Prostate gland (tissue), 2 donors: ENCODE measurements at regions not wholly inside any gene's neighbourhood (a gene's known extent, or its start where the extent isn't known, plus 50 kb on each side); places are given as distances from the start of the nearest gene placed in this dataset.
"Not testable (repeated sequence)": the region's sequence is repeated elsewhere in the genome, so short reads cannot be mapped to it uniquely, and the experiment has no call there.

Experiments used
- DNase-seq: peaks from one replicate; pipeline ENCODE4 v3.0.0-alpha.2; 2019; ENCODE audit warnings: low spot score
- H3K27ac ChIP-seq, 2 donors: fragments of 200-600 bp; sonication (generic); 2 replicates each; pipeline ENCODE4 v1.5.1; 2017 to 2019
- H3K27me3 ChIP-seq: fragments of 200-600 bp; sonication (generic); replicated peaks from 2 replicates; pipeline ENCODE4 v1.5.1; 2019; ENCODE audit not compliant: insufficient read depth
- H3K36me3 ChIP-seq, 2 donors: fragments of 200-600 bp; sonication (generic); 1 replicate in 1 of 2; 2 replicates in 1 of 2; pipeline versions ENCODE4 v1.5.1 to v1.8.1; 2017 to 2019
- H3K4me1 ChIP-seq: fragments of 200-600 bp; sonication (generic); replicated peaks from 2 replicates; pipeline ENCODE4 v1.5.1; 2019
- H3K4me3 ChIP-seq, 2 donors: fragments of 200-600 bp; sonication (generic); 2 replicates each; pipeline ENCODE4 v1.5.1; 2017 to 2019
- H3K9me3 ChIP-seq: fragments of 200-600 bp; sonication (generic); 2 replicates; pipeline ENCODE4 v1.5.1; 2017
- POLR2A ChIP-seq: fragments of 450-650 bp; IDR thresholded peaks from one replicate; pipeline ENCODE4 v1.6.1; 2016; ENCODE audit warnings: antibody characterized with exemption, mild to moderate bottlenecking
- POLR2AphosphoS5 ChIP-seq: sonication (generic); formaldehyde crosslinking; IDR thresholded peaks from one replicate; pipeline ENCODE4 v1.6.1; 2017; ENCODE audit warnings: antibody characterized with exemption
- WGBS: methylation state at CpG from one replicate; pipeline ENCODE4 v1.1.5; 2018; 5-methylcytosine and 5-hydroxymethylcytosine counted together
- intact Hi-C: fragments of 100-400 bp; cut with DNase I; formaldehyde crosslinking; loops from one replicate; pipeline ENCODE4 v1.14.2; 2022
- TF ChIP-seq, protein P1 (sequence below), 4 experiments: fragments of 200-600 bp in 2 of 4; fragments of 450-650 bp in 2 of 4; sonication (generic) in 2 of 4; IDR thresholded peaks; 1 replicate in 3 of 4; 2 replicates in 1 of 4; pipeline ENCODE4 v1.5.1; 2016 to 2019; ENCODE audit warnings: antibody characterized with exemption in 4 of 4, mild to moderate bottlenecking in 2 of 4, moderate library complexity in 2 of 4

- intact Hi-C loops, result no loop called here
- no peak for TF ChIP-seq POLR2AphosphoS5
- TF ChIP-seq, protein P1, sequence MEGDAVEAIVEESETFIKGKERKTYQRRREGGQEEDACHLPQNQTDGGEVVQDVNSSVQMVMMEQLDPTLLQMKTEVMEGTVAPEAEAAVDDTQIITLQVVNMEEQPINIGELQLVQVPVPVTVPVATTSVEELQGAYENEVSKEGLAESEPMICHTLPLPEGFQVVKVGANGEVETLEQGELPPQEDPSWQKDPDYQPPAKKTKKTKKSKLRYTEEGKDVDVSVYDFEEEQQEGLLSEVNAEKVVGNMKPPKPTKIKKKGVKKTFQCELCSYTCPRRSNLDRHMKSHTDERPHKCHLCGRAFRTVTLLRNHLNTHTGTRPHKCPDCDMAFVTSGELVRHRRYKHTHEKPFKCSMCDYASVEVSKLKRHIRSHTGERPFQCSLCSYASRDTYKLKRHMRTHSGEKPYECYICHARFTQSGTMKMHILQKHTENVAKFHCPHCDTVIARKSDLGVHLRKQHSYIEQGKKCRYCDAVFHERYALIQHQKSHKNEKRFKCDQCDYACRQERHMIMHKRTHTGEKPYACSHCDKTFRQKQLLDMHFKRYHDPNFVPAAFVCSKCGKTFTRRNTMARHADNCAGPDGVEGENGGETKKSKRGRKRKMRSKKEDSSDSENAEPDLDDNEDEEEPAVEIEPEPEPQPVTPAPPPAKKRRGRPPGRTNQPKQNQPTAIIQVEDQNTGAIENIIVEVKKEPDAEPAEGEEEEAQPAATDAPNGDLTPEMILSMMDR (IDR thresholded peaks at IDR 0.05), result no peak
- TF ChIP-seq POLR2A, result no peak
- no peaks in the 10 kb centered on the region for H3K9me3 ChIP-seq
- H3K4me1 ChIP-seq, result no peaks in the 10 kb centered on the region
- DNase-seq, result no peak
- H3K4me3 ChIP-seq, result no peak overlapping the region
- H3K27me3 ChIP-seq, result no peaks in the 10 kb centered on the region
- 76% methylated on average over 6 of the region's 6 CpGs for WGBS
- no peaks in the 10 kb centered on the region for H3K36me3 ChIP-seq
- no peak overlapping the region for H3K27ac ChIP-seq
These were observed 106.8 kb downstream of the PHETA1 start for GRCh38 chr12:111261911-111262676.

GRCh38 chr12:111260732-111261131 lies 108.2 kb downstream of the PHETA1 start:
- Histone ChIP-seq H3K36me3 (no peaks in the 10 kb centered on the region), H3K4me3 (no peak overlapping the region), H3K9me3 (no peaks in the 10 kb centered on the region), H3K4me1 (no peaks in the 10 kb centered on the region), H3K27me3 (no peaks in the 10 kb centered on the region), H3K27ac (no peak overlapping the region)
- 79% methylated on average over 5 of the region's 5 CpGs for WGBS
- intact Hi-C loops, result no loop called here
- no peak for TF ChIP-seq POLR2A
- TF ChIP-seq, protein P1 (IDR thresholded peaks at IDR 0.05), result no peak
- no peak for TF ChIP-seq POLR2AphosphoS5
- DNase-seq, result no peak

DNA sequence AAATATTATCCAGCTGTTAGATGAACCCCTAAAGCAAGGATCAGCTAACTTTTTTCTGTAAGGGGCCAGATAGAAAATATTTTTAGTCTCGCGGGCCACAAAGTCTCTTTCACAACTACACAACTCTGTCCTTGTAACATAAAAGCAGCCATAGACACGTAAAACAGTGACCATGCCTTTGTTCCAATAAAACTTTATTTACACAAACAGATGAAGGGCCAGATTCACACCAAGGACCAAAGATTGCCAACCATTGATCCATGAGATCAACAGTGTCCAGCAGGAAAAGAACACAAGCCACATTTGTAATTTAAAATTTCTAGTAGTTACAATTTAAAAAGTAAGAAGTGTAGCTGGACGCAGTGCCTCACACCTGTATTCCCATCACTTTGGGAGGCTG lies 109.7 kb downstream of the PHETA1 start:
- DNase-seq, result no peak
- H3K36me3 ChIP-seq, result no peaks in the 10 kb centered on the region
- TF ChIP-seq, protein P1 (IDR thresholded peaks at IDR 0.05), result no peak
- TF ChIP-seq POLR2AphosphoS5 (no peak), POLR2A (no peak)
- H3K27me3 ChIP-seq, result no peaks in the 10 kb centered on the region
- no peaks in the 10 kb centered on the region for H3K4me1 ChIP-seq
- H3K27ac ChIP-seq, result no peak overlapping the region
- no peak overlapping the region for H3K4me3 ChIP-seq
- H3K9me3 ChIP-seq, result no peaks in the 10 kb centered on the region
- intact Hi-C loops, result no loop called here
- WGBS, result 90% methylated on average over 4 of the region's 4 CpGs

DNA sequence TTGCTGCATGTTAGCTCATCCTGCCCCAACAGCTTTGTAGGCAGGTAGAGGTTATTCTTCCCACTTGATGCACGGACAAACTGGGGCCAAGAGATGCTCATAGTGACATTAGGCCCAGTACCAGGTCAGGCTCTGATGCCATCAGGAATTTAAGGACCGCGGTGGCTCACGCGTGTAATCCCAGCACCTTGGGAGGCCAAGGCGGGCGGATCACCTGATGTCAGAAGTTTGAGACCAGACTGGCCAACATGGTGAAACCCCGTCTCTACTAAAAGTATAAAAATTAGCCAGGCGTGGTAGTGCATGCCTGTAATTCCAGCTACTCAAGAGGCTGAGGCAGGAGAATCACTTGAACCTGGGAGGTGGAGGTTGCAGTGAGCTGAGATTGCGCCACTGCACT lies 110.8 kb downstream of the PHETA1 start:
- DNase-seq, H3K4me3 ChIP-seq, H3K36me3 ChIP-seq, H3K9me3 ChIP-seq, H3K4me1 ChIP-seq, H3K27me3 ChIP-seq, H3K27ac ChIP-seq, intact Hi-C loops: not testable (repeated sequence)
- 93% methylated on average over 10 of the region's 10 CpGs for WGBS

DNA sequence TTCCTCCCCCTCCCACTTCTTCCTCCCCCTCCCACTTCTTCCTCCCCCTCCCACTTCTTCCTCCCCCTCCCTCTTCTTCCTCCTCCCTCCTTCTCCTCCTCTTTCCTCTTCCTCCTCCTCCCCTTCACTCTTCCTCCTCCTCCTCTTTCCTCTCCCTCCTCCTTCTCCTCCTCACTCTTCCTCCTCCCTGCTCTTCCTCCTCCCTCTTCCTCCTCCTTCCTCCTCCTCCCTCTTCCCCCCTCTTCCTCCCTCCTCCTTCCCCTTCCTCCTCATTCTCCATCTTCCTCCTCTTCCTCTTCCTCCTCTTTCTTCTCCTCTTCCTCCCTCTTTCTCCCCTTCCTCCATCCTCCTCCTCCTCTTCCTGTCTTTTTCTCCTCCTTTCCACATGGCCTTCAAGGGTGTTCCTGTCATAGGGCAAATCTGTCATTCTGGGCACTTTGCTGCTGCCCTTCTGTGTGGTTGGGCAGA lies 111.4 kb downstream of the PHETA1 start:
- Histone ChIP-seq H3K9me3 (no peaks in the 10 kb centered on the region), H3K27me3 (no peaks in the 10 kb centered on the region), H3K4me3 (no peak overlapping the region), H3K27ac (no peak overlapping the region), H3K36me3 (no peaks in the 10 kb centered on the region), H3K4me1 (no peaks in the 10 kb centered on the region)
- intact Hi-C loops, result no loop called here
- DNase-seq, result no peak
- TF ChIP-seq POLR2A, result no peak
- TF ChIP-seq, protein P1 (IDR thresholded peaks at IDR 0.05), result no peak
- no peak for TF ChIP-seq POLR2AphosphoS5
